Smooth muscle cell of the brain vasculature (primary cell): ENCODE measurements at regions not wholly inside any gene's neighbourhood (a gene's known extent, or its start where the extent isn't known, plus 50 kb on each side); places are given as distances from the start of the nearest gene placed in this dataset.
"Not testable (repeated sequence)": the region's sequence is repeated elsewhere in the genome, so short reads cannot be mapped to it uniquely, and the experiment has no call there.

Source experiments
- DNase-seq: peaks from one replicate; pipeline ENCODE4 v3.0.0-alpha.2; 2012; ENCODE audit warnings: low read depth, low spot score

DNA sequence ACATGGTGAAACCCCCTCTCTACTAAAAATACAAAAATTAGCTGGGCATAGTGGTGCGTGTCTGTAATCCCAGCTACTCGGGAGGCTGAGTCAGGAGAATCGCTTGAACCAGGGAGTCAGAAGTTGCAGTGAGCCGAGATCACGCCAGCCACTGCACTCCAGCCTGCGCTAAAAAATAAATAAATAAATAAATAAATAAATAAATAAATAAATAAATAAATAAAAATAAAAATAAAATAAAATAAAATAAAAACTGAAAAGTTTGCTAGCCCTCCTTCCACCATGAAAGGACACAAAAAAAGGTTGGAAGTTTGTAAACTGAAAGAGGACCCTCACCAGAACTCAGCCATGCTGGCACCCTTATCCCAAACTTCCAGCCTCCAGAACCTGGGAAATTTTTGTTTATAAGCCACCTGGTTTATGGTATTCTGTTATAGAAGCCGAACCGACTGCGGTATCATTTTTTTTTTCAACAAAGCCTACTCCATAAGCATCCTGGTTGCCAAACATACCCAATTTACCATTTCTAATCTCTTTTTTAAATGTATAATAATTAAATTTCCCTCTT, 448.2 kb downstream of the SEMA3D start:
- DNase-seq: no peak

DNA sequence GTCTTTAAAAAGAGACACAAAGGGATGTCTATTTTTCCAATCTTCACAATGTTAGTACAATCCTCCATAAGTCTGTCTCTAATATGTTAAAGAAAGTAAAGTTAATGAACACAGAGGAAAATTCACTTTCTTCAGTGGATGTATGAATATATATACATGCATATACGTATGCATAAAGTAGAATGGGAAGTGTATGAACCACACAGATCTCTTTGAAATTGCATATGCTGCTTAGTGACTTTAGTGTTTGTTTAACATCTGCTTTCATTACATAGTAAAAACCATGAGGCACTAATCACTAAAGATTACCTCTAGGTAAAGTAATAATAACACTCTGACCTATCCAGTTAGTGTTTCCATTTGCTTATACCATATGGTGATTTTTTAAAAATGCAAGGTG, 451.2 kb downstream of the SEMA3D start:
- DNase-seq: no peak

- no peak for DNase-seq
Observed at GRCh38 chr7:84735011-84735410, 451.8 kb downstream of the SEMA3D start.

- not testable (repeated sequence) for DNase-seq
Observed at GRCh38 chr7:84733976-84734375, 452.9 kb downstream of the SEMA3D start.

DNA sequence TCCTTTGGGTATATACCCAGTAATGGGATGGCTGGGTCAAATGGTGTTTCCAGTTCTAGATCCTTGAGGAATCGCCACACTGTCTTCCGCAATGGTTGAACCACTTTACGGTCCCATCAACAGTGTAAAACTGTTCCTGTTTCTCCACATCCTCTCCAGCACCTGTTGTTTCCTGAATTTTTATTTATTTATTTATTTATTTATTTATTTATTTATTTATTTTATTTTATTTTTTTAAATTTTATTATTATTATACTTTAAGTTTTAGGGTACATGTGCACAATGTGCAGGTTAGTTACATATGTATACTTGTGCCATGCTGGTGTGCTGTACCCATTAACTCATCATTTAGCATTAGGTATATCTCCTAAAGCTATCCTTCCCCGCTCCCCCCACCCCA, 456.0 kb downstream of the SEMA3D start:
- not testable (repeated sequence) for DNase-seq

DNA sequence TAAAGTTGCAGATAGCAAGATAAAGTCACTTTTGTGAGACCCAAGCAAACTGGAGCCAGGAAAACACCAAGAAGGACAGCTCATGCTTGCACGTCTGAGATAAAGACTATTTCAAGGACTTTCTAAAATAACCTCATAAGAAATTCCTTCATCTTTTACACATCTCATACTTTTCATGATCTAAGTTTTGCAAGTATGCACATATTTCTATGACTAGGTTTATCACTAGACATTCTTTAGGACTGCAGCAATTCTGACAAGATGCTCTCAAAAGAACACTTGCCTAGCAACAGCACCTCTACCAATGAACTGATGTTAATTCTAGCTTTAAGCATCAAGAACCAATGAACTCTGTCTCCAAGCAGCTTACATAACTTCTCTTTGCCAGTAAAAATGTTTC, 457.6 kb downstream of the SEMA3D start:
- DNase-seq: no peak

DNA sequence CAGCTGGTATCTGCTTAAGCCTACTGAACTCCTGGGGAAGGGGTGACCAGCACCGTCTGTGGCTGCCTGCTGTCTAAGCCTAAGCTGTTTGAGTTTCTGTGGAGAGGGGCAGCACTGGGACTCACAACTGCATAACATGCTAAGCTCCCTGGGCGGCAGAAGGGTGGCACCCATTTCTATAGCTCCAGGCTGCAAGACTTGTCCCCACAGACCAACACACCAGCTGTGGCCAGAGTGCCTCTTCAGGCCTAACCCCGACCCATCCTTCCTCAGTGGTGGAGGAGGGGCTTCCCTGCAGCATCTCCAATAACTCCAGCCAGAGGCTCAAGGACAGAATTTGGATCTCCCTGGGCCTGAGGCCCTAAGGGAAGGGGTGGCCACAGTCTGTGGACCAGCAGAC, 464.1 kb downstream of the SEMA3D start:
- no peak for DNase-seq

- DNase-seq: no peak
Observed at GRCh38 chr7:84722086-84722485, 464.8 kb downstream of the SEMA3D start.

GRCh38 chr7:84720456-84721097, 466.3 kb downstream of the SEMA3D start:
- no peak for DNase-seq

DNA sequence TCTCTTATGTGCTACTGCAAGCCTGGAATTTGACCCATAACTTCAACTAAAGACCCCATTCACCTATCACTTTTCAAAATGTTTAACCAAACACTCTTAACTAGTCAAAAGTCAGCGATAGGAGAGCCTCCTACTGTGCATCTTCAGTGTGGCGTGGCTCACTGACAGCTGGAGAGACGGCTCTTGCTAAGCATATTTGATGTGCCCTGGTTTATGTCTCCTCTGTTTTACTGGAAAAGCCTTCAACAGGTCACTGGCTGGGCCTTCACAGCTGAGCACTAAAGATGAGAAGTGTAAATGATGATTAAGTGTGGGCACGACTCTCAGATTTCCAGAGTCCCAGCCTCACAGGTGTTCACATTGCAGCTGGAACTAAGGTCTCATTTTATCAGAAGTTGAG, 472.1 kb downstream of the SEMA3D start:
- DNase-seq: no peak

- no peak for DNase-seq
Observed at GRCh38 chr7:84712374-84713121, 474.3 kb downstream of the SEMA3D start.

GRCh38 chr7:84710538-84710937, 476.3 kb downstream of the SEMA3D start:
- not testable (repeated sequence) for DNase-seq

- DNase-seq: no peak
Observed at GRCh38 chr7:84705706-84706105, 481.1 kb downstream of the SEMA3D start.

DNA sequence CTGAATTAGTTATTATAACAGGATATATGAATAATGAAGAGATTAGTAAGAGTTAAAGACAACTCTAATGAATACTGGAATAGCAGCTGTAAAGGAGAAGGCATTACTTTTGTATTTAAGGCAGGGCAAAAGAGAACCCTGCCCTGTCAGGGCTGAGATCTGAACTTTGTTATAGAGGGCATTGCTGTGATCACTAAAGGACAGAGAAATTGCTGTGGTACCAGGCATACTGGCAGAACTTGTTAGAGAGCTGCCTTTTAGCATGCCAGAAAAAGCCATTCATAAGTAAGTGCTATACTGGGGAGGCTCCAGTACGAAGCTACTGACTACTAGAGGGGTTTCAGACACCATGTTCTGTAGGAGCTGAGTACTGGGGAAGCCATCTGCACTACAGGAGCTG, 481.8 kb downstream of the SEMA3D start:
- DNase-seq: no peak

- DNase-seq: no peak
Observed at GRCh38 chr7:84704380-84704779, 482.5 kb downstream of the SEMA3D start.

DNA sequence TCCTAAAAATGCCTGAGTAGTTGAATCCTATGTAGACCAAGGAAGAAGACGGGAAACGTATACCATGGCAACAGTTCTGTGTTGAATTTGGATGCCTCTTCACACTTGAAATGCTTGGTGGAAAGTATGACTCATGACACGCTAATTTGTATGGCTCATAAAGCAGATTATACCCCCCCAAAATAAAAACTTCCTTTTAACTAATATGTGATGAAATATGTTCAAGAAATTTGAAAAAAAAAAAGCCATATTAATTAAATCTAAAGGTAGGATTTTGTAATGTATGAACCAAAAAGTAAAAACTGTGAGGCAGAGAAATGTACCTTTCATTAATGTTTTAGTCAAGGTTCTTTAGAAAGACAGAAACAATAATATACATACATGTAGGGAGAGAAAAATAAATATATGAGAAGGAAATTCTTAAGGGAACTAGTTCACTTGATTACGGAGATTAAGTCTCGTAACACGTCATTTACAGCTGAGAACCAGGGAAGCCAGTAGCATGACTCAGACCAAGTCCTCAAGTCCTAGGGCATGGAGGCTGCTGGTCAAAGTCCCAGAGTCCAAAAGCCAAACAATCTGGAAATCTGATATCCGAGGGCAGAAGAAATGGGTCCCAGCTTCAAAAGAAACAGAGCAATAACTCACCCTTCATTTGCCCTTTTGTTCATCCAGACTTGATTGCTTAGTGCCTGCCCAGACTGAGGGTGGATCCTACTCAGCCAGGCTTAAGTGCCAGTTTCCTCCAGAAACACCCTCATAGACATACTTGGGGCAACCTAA, 485.1 kb downstream of the SEMA3D start:
- peak; percentile 50 for DNase-seq

- no peak for DNase-seq
Observed at GRCh38 chr7:84700563-84701370, 486.1 kb downstream of the SEMA3D start.

- DNase-seq: no peak
Observed at GRCh38 chr7:84697506-84697905, 489.4 kb downstream of the SEMA3D start.

GRCh38 chr7:84693483-84693882, 493.4 kb downstream of the SEMA3D start:
- DNase-seq: no peak

DNA sequence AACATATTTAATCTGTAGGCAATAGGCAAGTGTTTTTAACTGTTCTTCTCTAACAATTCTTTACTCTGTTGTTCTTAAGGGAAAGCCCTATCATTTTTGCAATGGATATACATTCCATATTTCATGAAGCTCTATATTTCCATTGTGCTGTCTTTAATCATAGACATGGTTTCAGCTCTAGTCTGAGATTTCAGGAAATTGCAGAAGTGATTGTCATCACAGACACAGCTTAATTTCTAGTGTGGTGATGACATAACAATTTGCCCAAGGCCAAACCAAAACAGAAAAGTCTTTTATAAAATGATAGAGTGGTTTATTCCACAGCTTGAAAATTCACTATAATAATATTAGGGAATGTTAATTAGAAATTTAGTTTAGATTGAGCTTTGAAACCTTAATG, 494.1 kb upstream of the SEMA3A start:
- DNase-seq: no peak

DNA sequence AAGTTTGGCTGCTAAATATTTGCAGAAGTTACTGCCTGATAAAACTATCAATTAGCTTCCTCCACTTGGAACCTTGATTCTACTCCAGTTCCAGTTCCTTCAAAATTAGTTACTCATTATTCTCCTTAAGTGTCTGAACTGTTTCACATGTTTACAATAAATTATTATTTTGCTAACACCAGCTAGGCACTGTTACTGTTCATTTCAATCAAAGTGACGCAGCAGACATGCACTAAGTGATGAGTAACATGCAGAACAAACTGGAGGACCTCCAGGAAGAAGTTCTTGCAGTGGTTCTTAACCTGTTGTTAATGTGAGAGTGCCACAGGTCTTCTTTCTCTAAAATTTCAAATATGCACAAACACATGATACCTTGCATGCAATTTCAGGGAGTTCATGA, 491.8 kb upstream of the SEMA3A start:
- DNase-seq: no peak
